IPS DF 4.7 (cell line): ENCODE measurements at regions not wholly inside any gene's neighbourhood (a gene's known extent, or its start where the extent isn't known, plus 50 kb on each side); places are given as distances from the start of the nearest gene placed in this dataset.

Experiments used
- DNase-seq: peaks from one replicate; pipeline ENCODE4 v3.0.0-alpha.2; 2013; ENCODE audit warnings: low spot score; ENCODE audit errors: extremely low read depth

DNA sequence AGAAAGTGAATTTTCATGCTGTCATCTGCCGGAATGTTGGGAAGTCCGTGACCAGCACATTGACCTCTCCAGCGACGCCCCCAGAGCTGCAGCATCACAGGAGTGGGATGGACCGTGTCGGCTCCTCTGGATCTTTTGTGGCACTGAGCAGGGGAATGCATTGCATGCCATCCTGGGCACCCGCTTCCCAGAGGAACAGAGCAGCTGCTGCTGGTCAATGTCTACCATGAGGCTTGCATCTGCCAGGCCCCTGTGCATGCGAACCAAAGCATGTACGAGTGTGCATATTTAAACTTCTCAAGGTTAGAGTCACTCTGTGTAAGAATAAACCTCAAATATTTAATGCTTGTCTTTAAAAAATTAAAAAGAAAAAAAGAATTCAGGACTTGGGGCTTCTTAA lies 414.8 kb downstream of the GADD45G start:
- DNase-seq: no peak

DNA sequence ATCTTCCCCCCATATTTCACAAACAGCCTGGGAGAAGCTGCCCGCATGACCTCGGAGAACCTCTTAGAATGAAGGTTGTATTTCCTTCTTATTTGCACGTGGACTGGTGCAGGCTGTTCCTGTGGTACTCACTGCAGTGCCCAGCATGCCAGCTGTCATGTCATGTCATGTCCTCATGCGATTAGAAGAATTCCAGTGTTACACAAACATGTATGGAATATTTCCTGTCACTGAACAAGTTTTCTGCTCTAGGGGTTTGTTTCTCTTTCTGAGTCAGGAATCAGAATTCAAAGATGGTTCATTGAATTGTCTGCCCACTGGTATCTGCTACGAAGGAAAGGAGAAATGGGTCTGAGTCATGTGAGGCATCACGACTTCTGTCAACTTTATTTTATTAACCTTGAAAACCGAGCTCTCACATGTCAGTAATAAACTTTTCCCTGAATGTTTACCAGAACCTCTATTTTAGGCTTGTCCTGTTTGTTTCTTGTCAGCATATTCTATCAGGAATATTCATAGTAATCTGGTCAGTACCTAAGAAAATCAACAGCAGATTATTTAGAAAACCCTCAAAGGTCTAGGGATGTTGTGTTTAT lies 415.6 kb downstream of the GADD45G start:
- no peak for DNase-seq

DNA sequence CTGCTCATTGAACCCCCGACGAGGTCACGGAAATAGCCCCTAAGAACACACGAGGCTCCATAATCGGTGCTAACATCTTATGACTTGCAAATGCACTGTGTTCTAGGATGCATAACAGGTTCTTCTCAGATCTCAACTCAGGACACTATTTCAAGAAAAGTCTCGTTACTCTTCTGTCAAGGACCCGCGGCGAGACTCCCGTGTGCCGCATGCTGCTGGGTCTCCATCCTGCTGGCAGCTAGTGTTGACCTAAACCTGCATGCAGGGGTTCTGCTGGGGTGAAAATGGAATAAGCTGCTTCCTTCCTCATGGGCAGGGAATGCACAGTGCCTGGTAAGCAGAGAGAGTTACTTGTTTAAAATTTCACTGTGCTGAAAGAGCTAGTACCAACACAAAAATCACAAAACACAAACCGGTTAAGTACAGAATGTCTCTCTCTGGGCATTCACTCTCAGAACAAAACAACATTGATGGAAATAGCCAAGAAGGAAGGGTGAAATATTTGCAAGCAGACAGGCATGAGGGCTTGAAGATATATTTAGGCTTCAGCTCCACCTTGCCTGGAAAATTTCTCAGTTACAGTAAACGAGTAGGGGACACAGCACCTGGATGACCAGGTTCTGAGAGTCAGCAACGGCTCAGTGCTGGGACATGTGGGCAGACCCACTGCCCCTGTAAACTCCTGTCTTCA lies 416.5 kb downstream of the GADD45G start:
- no peak for DNase-seq

DNA sequence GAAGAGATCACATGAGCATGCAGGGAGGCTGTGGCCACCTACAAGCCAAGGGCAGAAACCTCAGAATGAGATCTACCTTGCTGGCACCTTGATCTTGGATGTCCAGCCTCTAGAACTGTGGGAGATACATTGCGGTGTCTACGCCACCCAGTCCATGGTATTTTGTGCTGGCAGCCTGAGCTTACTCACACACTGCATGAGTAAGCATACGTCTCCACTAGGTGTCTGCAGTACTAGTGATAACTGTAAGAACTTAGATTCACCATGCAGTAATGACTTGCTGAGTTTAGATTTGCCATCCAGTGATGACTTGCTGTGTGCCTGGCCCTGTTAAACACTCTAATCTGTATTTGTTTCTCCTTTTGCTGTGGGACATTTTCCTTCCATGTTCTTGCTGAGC lies 417.7 kb downstream of the GADD45G start:
- no peak for DNase-seq

DNA sequence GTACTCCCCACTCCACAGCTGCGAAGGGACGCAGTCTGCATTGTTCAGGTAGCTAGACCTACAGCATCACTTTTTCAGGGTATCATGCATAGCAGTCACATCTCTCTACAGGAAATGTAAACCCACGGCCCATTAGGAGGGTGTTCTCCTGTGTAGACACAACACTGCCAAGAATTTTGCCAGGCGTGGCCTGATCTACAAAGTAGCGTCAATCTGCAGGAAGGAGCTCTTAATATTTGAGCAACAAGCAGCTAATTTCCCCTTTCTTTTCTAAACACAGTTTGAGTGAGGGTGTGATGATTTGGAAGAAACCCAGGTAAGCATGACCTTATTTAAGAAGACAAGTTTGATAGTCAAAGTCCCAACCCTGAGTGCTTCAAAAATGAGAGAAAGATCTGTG lies 419.0 kb downstream of the GADD45G start:
- no peak for DNase-seq

DNA sequence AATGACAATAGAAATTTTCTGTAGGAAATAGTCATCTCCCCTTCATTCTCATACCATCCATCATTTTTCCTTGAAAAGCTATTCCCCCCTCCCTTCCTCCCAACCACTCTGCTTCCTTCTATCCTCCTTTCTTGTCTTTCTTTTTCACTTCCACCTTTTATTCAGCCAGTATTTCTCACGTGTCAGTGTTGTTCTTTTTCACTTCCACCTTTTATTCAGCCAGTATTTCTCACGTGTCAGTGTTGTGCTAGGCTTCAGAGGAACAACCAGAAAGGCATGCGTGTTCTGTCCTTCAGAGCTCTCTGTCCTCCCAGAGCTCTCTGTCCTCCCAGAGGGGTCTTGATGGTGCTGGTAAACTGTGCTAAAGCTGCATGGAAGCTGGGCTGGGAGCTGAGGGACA lies 419.6 kb downstream of the GADD45G start:
- no peak for DNase-seq

DNA sequence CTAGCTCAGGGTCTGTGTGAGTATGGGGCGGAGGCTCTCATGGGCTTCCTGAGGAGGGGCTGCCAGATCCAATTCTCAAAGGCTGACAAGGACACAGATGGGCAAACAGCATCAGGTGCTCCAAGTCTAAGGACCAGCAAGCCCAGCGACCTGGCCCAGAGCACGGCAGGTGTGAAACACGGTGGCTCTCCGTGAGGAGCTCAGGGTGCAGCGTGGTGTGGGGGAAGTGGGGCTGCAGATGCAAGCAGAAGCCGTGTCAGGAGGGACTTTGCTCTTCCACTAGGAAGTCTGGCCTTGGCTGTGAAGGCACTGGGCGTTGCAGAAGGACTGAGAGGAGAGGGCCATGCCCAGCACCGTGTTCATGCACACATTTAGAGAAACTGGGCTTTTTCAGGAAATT lies 420.0 kb downstream of the GADD45G start:
- no peak for DNase-seq

DNA sequence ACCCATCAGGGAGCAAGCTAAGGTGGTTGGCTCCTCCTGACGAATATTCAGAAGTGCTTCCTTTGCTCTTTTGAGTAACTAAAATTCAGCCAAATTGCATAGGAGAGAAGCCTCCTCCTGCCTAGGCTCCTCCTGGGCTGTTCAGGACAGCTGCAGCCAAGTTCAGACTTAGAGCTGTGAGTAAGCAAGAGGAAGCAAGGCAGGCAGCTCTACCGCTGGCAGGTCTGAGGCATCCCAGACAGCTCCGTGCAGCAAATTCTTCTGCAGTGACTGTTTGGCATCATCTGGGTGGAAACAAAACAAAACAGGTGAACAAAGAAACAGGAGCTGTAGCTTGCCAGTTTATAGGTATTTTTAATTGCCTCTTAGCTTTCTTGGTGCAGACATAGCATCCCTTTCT lies 421.0 kb downstream of the GADD45G start:
- no peak for DNase-seq

DNA sequence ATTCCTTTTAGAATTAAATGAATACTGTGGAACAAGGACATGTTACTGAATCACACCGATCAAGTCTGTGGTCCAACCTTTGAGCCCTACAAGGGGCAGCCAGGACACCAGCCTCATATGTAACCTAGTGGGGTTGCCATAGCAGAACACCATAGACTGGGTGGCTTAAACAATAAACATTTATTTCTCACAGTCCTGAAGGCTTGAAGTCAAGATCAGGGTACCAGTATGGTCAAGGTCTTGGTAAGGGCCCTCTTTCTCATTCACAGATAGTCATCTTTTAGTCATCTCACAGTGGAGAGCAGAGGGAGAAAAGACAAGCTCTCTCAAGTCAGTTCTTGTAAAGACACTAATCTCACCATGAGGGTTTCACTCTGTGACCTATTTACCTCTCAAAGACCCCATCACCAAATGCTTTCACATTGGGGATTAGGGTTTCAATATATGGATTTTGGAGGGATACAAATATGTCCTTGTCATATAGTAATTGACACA lies 422.5 kb downstream of the GADD45G start:
- no peak for DNase-seq

DNA sequence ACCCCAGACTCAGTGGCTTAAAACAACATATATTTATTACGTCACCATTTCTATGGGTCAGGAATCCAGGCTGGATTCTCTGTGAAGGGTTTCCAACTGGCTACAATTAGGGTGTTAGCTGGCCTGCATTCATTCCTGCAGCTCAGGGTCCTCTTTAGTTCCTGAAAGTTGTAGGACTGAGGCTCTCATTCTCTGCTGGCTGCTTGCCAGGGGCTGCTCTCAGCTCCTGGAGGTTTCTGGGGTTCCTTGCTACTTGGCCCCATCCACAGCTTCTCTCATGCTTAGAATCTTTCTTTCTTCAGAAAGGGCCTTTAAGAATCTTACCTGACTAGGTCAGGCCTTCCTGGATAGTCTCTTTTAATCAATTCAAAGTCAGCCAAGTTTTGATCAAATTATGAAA lies 424.6 kb downstream of the GADD45G start:
- DNase-seq: no peak

DNA sequence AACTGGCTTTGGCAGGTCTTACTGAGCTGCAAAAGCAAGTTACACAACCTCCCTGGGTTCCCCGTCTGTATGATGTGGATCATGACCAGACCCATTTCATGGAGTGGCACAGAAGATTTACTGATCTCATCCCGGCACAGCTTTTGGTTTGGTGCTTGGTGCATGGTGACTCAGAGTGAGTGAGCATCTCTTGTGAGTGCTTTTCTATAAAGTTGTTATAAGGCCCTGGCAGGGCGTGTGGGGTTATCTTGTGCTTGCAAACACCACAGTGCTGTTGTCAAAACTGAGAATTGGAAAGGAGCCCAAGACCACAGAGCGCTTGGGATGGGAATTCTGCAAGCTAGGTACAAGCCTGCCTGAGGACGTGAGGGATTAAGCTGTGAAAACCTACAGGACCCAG lies 425.2 kb downstream of the GADD45G start:
- DNase-seq: no peak

DNA sequence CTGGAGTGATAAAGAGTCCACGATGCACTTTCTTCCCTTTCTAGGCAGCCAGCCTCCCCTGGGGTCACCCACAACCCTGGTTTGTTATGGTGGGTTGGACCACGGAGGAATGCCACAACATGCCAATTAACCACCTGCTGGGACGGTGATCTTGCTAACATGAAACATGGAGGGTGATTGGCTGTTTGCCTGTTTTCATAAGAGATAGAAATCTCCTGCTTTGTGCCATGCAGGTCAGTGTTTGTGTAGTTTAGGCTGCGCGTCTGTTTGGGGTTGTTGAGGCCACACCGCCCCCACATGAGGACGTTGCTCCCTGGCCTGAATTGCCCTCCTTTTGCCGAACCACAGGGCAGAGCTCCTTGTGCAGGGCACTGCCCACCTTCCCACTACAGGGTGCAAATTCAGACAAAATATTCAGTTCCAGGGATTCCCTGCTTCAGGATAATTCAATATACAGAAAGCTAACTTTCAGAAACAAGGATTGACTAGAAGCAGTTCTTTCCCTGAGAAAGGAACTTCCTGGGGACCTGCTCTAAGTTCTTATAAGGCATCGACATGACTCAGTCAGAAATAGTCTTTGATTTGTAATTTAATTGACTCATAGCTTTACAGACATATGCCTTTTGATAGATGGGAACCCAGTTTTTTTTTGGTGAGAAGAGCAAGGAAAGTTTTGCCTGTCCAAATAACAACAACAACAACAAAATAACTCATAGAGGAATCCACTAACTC lies 427.6 kb downstream of the GADD45G start:
- DNase-seq: no peak

DNA sequence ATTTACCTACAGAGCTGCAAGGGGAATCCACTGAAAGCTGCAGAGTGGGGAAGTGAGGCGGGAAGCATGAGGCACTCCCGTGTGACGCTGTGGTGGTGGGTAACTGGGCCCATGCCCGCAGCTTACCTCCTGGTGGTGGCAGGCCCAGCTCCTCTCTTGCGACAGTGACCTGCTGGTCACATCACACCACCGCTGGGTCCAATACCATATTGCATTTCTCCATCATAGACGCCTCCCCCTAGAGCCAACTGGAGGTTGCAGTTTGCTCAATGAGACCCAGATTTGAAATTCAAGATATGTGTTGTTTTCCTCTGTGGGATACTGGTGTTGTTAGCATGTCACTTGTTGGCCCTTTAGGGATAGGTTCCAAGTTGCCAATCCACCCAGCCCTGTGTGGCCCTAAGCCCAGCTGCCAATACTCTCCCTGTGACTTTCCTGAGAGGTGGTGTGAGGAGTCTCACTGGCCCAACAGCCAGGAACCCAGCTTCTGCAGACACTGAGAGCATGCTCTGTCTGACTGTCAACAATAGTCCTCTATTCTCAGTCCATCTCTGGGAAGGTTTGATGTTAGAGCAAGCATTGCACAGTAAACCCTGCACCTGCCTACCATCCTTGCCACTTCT lies 428.3 kb downstream of the GADD45G start:
- DNase-seq: no peak

DNA sequence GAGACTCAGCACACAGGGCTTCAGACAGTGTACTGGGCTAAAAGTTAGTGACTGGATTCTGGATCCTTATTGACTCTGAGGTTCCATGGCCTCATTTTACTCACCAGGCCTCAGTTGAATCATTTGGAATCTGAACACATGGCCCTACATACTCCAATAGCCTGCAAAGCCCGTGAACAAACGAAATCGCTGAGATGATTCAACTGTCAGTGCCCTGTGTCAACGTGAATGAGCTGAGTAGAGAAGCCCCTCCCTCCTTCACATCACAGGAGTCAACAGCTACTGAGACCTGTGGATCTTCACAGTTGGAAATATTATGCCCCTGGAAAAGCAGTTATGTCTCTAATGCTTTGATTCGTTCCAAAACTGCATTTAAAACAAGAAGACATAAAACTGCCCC lies 429.3 kb downstream of the GADD45G start:
- no peak for DNase-seq

DNA sequence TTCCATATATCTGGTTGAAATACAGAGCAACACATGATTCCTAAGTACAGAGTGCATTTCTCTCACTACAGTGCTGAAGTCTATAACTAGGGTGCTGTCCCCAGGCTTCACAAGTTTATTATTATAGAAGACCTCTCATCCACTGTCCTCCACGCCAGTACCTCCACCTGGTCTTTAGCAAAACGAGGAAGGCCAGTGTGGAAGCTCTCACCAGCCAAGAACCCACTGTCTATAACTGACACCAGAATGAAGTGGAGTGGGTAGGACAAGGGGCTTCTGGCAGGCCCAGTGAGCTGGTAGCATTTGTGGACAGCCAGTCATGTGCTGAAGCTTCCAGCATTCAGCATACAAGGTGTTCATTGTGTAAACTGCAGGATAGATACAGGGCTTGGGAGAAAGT lies 430.7 kb downstream of the GADD45G start:
- no peak for DNase-seq

DNA sequence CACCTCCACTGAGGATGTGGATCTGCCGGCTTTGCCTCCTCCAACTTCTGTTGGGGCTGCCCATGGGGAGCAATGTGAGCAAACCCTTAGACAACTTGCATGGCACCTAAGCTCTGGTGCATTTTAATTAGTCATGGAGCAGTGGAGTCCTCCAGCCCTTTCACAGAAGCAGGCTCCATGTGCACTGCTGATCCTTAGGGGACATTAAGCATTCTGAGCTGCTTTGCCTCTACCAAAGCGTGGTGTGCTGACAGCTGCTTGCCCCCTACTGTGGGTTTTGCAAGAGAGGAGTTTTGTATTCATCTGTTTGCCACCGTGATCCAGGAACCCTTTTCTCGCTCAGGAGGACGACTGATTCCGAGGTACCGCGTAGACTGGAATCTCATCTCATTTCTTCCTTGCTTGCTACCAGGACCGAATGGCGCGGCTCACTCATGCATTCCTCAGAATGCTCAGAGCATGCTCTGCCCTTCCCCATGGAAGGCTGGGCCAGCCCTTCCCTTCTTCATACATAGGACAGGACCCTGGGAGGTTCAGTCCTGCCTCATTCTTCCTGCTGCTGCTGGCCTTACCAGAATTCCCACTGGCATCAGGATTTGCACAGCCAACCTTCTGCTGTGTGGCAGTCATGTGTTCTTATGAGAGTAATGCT lies 432.5 kb downstream of the GADD45G start:
- no peak for DNase-seq

DNA sequence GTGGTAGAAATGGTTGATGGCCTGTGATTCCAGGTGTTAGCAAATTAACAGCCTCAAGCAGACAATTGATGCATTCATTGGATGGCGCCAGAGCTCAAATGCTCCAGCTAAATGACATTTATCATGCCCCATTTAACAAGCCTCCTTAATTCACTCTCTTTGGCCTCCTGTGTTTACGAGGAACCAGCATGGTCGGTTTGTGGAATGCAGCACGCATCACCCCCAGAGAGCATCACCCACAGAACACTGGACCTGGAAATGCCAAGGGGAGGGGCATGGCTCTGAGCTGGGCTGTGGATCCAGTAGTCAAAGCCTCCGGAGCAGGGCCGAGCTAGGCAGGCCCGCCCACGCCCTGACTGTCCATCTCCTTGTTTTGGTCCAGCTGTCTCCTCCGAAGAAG lies 434.0 kb downstream of the GADD45G start:
- no peak for DNase-seq

DNA sequence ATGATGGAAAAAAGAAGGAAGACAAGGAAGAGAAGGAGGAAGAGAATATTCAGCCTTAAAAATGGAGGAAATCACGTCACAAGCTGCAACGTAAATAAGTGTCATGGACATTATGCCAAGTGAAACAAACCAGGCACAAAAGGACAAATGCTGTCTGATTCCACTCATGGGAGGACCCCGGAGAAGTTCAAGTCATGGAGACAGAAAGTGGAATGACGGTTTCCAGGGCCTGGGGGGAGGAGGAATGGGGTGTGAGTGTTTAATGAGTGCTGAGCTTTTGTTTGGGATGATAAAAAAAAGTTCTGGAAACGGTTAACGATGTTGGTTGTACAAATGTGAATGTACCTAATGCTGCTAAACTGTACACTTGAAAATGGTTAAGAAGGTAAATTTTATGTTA lies 439.5 kb downstream of the GADD45G start:
- DNase-seq: no peak

DNA sequence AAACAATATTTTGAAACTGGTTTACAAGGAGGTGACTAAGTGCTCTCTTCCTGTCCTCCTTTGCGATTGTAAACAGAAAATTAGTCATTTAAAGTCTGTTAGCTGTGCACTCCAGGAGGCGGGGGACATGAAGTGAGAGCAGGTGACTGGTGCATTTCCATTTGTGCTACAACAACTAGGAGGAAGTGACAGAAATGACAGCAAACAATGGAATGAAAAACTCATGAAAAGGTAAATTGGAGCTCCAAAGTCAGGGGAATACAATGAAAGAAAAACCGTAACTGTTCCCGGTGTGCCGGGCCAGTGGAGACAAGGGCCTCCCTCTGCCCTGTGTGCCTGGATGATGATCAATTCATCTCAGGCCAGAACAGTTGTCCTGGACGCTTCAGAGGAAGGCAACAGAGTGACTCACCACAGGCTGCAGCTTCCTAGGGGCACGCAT lies 439.9 kb downstream of the GADD45G start:
- DNase-seq: no peak

DNA sequence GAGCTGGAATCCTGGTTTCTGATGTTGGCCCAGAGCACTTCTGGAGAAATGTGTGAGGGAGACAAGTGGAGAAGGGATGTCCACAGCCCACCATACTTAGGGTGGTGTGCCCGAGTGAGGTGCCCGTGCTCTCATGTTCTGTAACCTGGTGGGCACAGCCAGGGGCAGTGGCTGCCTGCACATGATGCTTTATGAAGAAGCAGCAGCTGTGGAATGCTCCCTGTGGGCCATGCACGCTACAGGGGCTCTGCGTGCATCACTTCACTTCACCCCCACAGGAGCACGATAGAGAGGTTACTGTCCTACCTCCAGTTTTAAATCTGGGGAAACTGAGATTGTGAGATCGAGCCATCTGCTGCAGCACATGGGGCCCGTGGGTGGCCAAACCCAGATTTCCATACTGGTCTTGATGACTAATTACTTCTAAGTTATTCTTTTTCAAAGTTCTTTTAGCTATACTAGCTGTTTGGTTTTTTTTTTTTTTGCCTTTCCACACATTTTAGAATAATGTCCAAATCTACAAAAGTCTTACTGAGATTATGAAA lies 441.6 kb downstream of the GADD45G start:
- no peak for DNase-seq

DNA sequence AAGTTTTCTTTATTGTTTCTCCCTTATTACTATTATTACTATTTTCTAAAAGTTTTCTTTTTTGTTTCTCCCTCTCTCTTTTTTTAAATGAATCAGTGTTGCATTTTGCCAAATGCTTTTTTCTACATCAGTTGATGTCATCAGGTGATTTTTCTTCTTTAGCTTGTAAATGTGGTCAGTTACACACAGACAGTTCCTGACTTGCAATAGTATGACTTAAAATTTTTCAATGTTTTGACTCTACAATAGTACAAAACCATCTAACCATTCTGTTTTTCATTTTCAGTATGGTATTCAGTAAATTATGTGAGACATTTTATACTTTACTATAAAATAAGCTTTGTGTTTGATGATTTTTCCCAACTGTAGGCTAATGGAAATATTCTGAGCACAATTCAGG lies 443.0 kb downstream of the GADD45G start:
- DNase-seq: no peak
